Esophagus muscularis mucosa (tissue), 3 donors: ENCODE measurements at regions not wholly inside any gene's neighbourhood (a gene's known extent, or its start where the extent isn't known, plus 50 kb on each side); places are given as distances from the start of the nearest gene placed in this dataset.

Experiments used
- POLR2A ChIP-seq: fragments of 450-650 bp; IDR thresholded peaks from one replicate; pipeline ENCODE4 v1.6.1; 2017; ENCODE audit warnings: antibody characterized with exemption, moderate library complexity, mild to moderate bottlenecking, low read depth
- POLR2AphosphoS5 ChIP-seq, 2 donors: sonication (generic); formaldehyde crosslinking; IDR thresholded peaks; one replicate each; pipeline ENCODE4 v1.6.1; 2017; ENCODE audit warnings: antibody characterized with exemption in 2 of 2
- TF ChIP-seq, protein P1 (sequence below), 3 experiments: fragments of 200-600 bp in 2 of 3; fragments of 450-650 bp in 1 of 3; sonication (generic) in 2 of 3; IDR thresholded peaks; one replicate each; pipeline ENCODE4 v1.5.1; 2017 to 2019; ENCODE audit warnings: antibody characterized with exemption in 3 of 3, mild to moderate bottlenecking in 2 of 3, moderate library complexity in 1 of 3

GRCh38 chr1:168379104-168379860 is 98.6 kb downstream of the TBX19 start:
- TF ChIP-seq POLR2A (no peak), POLR2AphosphoS5 (IDR thresholded peaks at IDR 0.05) (no peak)
- TF ChIP-seq, protein P1, sequence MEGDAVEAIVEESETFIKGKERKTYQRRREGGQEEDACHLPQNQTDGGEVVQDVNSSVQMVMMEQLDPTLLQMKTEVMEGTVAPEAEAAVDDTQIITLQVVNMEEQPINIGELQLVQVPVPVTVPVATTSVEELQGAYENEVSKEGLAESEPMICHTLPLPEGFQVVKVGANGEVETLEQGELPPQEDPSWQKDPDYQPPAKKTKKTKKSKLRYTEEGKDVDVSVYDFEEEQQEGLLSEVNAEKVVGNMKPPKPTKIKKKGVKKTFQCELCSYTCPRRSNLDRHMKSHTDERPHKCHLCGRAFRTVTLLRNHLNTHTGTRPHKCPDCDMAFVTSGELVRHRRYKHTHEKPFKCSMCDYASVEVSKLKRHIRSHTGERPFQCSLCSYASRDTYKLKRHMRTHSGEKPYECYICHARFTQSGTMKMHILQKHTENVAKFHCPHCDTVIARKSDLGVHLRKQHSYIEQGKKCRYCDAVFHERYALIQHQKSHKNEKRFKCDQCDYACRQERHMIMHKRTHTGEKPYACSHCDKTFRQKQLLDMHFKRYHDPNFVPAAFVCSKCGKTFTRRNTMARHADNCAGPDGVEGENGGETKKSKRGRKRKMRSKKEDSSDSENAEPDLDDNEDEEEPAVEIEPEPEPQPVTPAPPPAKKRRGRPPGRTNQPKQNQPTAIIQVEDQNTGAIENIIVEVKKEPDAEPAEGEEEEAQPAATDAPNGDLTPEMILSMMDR (IDR thresholded peaks at IDR 0.05), result no peak
